ENCODE measurements at regions not wholly inside any gene's neighbourhood (a gene's known extent, or its start where the extent isn't known, plus 50 kb on each side); places are given as distances from the start of the nearest gene placed in this dataset.

DNA sequence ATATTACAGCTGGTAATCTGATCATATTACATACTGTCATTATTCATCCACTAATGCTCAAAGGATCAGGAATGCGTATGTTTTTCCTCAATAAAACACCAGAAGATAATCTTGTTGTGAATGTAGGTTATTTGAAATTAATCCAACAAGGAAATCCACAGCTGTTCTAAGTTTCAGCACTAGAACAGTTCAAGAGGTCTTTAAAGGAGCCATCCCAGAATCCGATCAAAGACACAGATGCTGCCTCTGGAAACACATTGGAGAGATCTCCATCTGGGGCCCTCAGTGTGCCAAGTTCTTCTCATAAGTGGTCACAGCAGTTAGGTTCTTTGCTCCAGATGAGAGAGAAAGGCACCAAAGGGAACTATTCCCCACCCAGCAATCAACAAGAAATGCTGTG, 1955.1 kb upstream of the RAG2 start:
- no peak overlapping the region for H3K27ac ChIP-seq
- TF ChIP-seq, protein P1, sequence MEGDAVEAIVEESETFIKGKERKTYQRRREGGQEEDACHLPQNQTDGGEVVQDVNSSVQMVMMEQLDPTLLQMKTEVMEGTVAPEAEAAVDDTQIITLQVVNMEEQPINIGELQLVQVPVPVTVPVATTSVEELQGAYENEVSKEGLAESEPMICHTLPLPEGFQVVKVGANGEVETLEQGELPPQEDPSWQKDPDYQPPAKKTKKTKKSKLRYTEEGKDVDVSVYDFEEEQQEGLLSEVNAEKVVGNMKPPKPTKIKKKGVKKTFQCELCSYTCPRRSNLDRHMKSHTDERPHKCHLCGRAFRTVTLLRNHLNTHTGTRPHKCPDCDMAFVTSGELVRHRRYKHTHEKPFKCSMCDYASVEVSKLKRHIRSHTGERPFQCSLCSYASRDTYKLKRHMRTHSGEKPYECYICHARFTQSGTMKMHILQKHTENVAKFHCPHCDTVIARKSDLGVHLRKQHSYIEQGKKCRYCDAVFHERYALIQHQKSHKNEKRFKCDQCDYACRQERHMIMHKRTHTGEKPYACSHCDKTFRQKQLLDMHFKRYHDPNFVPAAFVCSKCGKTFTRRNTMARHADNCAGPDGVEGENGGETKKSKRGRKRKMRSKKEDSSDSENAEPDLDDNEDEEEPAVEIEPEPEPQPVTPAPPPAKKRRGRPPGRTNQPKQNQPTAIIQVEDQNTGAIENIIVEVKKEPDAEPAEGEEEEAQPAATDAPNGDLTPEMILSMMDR (IDR thresholded peaks at IDR 0.05) = no peak
- no peaks in the 10 kb centered on the region for H3K27me3 ChIP-seq
- no peak for DNase-seq
- H3K36me3 ChIP-seq = no peaks in the 10 kb centered on the region
- H3K4me1 ChIP-seq = no peaks in the 10 kb centered on the region
- intact Hi-C loops (cut with DNase I) = no loop called here
- H3K4me3 ChIP-seq (replicated peaks in 1 of 3) = no peak overlapping the region
- no peaks in the 10 kb centered on the region for H3K9me3 ChIP-seq
- WGBS, 2 donors = 47 to 52% methylated on average over 2 of the region's 2 CpGs

DNA sequence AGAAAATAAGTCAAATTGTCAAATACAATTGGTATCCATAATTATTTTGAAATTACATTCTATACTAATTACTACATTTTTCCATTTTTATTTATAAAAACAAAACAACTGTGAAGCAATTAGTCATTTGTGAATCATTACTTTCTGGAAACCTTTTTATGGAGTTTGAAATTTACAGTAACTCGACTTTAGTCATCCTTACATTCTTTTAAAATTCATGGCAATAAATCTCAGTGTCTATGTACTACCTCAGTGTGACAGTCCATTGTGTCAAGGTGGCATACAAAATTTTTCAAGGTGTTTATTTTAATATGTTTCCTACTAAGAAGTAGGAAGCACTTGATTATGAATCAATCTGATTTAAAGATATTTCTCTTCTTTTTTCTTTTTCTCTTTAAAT, 1949.4 kb upstream of the RAG2 start:
- no peak for DNase-seq
- H3K4me3 ChIP-seq (replicated peaks in 1 of 3) = no peak overlapping the region
- 82 to 90% methylated on average over 1 of the region's 1 CpG for WGBS, 2 donors
- H3K27me3 ChIP-seq = no peaks in the 10 kb centered on the region
- no peaks in the 10 kb centered on the region for H3K36me3 ChIP-seq
- H3K9me3 ChIP-seq = no peaks in the 10 kb centered on the region
- intact Hi-C loops (cut with DNase I) = no loop called here
- no peak for TF ChIP-seq POLR2A (IDR thresholded peaks at IDR 0.05)
- TF ChIP-seq, protein P1 (IDR thresholded peaks at IDR 0.05) = no peak
- no peaks in the 10 kb centered on the region for H3K4me1 ChIP-seq
- H3K27ac ChIP-seq = no peak overlapping the region

DNA sequence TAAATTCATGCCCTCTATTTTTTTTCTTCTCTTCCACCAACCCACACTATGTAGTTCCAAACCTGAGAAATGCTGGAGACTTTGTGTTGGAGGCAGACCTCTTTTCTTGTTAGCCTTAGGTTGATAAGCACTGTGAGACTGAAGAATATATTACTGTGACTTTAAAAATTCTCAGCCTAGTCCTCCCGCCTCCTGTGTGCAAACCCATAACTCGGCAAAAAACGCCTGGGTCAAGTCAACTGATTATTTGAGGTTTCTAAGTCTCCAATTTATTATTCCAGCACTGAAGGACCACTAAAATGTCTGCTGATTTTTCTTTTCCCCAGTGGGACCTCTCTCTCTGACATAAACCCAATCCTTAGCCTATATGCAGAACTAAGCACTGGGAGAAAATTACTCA, 1946.0 kb upstream of the RAG2 start:
- intact Hi-C loops (cut with DNase I) = no loop called here
- 52 to 70% methylated on average over 3 of the region's 3 CpGs for WGBS, 2 donors
- H3K4me3 ChIP-seq (replicated peaks in 1 of 3) = no peak overlapping the region
- no peaks in the 10 kb centered on the region for H3K27me3 ChIP-seq
- H3K27ac ChIP-seq = no peak overlapping the region
- no peaks in the 10 kb centered on the region for H3K9me3 ChIP-seq
- H3K36me3 ChIP-seq = no peaks in the 10 kb centered on the region
- DNase-seq = no peak
- H3K4me1 ChIP-seq = no peaks in the 10 kb centered on the region
- TF ChIP-seq POLR2A (IDR thresholded peaks at IDR 0.05) = no peak
- TF ChIP-seq, protein P1 (IDR thresholded peaks at IDR 0.05) = no peak

DNA sequence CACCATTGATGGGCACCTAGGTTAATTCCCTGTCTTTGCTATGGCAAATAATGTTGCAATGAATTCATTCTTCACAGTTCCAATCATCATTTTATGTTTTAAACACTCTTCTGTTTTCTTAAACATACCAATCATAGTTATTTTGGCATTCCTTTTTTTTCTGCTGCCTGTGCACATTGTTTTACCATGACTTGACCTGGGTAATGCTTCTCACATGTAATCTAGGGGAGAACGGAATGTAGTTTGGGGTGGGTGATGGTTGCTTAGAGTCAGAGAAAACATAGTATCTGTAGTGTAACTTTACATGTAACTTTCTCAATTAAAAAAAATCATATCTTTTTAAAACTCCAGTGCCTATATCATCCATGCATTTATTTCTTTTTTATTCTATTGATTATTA, 1945.3 kb upstream of the RAG2 start:
- Histone ChIP-seq H3K9me3 (no peaks in the 10 kb centered on the region), H3K27ac (no peak overlapping the region), H3K4me1 (no peaks in the 10 kb centered on the region), H3K36me3 (no peaks in the 10 kb centered on the region), H3K4me3 (replicated peaks in 1 of 3) (no peak overlapping the region), H3K27me3 (no peaks in the 10 kb centered on the region)
- TF ChIP-seq, protein P1 (IDR thresholded peaks at IDR 0.05) = no peak
- no peak for TF ChIP-seq POLR2A (IDR thresholded peaks at IDR 0.05)
- no peak for DNase-seq
- intact Hi-C loops (cut with DNase I) = no loop called here
- 90 to 93% methylated on average over 1 of the region's 1 CpG for whole genome bisulfite sequencing, 2 donors

DNA sequence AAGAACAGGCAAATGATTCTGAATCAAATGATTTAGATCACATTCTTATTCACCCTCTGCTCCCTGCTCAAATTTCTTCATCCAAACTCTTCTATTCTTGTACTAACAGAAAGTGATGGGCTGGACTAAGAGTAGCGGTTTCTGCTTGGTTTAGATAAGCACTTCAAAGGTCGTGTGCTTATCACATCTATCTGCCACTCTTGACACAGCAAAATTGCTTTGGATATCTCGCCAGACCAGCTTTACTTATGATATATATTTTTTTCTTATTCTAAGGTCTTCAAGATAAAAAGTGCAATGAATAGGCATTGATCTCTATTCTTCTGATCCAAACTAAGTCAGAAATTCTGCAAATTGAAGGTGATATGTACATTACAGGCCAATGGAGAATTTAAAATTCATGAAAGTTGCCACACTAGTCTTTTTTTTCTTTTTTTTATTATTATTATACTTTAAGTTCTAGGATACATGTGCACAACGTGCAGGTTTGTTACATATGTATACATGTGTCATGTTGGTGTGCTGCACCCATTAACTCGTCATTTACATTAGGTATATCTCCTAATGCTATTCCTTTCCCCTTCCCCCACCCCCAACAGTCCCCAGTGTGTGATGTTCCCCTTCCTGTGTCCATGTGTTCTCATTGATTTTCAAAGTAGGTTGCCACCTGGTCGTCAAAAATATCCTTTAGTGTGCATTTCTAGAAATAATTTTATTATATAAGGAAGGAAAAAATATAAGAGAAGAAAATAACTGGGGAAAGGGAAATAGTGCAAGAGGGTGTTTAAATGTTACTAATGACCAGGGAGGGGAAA, 1941.0 kb upstream of the RAG2 start:
- H3K27ac ChIP-seq = no peak overlapping the region
- WGBS, 2 donors = 49 to 54% methylated on average over 6 of the region's 6 CpGs

More for the DNA sequence above, 1941.0 kb upstream of the RAG2 start:
- Histone ChIP-seq H3K27me3 (no peaks in the 10 kb centered on the region), H3K4me1 (no peaks in the 10 kb centered on the region), H3K4me3 (replicated peaks in 1 of 3) (no peak overlapping the region), H3K36me3 (no peaks in the 10 kb centered on the region), H3K9me3 (no peaks in the 10 kb centered on the region)
- intact Hi-C loops (cut with DNase I) = no loop called here
- no peak for DNase-seq
- TF ChIP-seq, protein P1 (IDR thresholded peaks at IDR 0.05) = no peak
- TF ChIP-seq POLR2A (IDR thresholded peaks at IDR 0.05) = no peak
